NCI-H774 (cell line): ENCODE measurements at regions not wholly inside any gene's neighbourhood (a gene's known extent, or its start where the extent isn't known, plus 50 kb on each side); places are given as distances from the start of the nearest gene placed in this dataset.

Source experiments
- DNase-seq: peaks from one replicate; lab custom pipeline; 2025; lab: John Stamatoyannopoulos, UW

DNA sequence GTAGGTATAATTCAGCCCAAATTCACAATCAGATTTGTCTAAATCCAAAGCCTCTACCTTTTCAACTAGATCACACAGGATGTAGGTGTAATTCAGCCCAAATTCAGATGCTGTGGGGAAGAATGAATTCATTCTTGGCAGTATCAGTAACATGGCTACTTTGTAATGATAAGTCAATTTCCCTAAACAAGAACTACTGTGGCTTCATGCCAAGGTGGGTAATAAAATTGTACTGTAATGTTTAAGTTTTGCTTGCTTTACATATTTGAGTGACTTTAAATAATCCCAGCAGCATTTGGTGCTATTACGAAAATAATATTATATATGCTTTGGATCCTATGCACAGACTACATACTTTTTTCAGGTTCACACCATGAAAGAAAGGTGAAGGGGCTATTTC lies 239.1 kb downstream of the HDGFL1 start:
- no peak for DNase-seq

DNA sequence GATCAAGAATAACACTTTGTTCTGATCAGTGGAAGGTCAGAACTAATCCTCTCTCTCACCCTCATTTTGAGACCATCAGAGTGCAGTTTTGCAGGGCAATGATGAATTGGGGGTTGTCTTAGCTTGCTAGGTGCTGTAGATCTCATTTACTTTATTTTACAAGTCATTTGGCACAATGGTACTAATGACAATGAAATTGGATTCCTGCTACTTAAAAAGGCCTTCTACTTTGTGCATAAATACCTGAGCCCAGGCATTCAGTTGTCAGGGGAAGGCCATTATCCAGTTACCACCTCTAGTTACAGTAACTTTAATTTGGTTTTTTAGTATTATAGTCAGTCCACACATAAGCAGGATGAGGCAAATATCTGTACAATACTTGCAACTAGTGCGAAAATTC lies 240.0 kb downstream of the HDGFL1 start:
- no peak for DNase-seq

DNA sequence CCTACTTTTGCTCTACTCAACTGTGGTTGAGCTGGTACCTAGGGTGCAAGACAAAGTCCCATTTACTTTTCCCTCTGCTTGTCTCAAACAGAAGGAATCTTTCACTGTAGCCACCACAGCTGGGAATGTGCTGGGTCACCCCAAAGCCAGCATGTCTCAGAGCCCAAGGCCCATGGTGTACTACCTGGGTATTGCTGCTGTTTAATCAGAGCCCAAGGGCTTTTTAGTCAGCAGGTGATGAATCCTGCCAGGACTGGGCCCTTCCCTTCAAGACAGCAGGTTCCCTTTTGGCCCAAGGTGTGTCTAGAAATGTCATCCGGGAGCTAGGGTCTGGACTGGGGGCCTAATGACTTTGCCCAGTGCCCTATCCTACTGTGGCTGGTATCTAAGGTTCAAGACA lies 249.8 kb downstream of the HDGFL1 start:
- DNase-seq = no peak

DNA sequence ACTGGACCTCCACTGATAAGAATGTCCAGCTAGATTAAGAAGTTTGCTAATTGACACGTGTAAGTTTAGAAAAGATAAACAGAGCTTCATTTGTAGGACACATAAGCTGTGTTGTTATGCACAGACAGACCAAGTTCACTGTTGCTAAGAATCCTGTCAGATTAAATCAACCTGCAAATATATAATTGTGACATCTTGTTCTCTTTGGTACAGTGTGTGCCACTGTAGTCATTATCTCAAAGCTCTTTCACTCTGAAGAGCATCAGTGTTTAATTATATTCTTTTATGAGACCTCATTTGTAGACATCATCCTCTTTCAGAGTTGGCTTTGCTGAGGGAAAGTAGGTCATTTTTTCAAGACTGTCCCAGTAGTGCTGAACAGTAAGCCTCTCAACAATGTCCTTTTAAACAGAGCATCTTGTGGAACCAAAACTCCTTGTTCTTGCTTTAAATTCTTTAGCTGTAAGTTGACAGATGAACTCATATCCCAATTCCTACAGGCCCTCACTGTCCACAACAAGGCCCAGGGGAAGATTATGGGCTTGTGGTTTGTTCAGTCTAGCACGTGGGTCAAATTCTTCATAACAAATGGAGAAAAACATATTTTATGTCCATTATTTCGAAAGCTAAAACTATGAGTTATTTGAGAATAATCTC lies 252.4 kb downstream of the HDGFL1 start:
- no peak for DNase-seq

GRCh38 chr6:22825210-22825609 lies 255.8 kb downstream of the HDGFL1 start:
- no peak for DNase-seq

DNA sequence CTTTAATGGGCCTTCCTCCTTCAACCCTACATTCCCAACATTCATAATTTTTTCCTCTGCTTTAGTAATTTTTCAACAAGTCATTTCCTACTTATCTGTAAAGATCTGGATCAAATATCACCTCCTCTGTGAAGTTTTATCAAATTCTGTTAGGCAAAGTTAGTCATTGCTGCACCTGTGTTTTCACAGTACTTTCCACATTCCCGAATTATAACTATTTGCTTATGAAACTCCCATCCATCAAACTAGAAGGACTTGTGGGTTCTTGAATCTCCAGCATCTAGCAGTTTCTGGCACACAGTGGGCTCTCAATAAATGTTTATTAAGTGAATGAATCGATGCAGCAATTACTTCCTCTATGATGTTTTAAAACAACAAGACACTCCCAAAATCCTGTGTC lies 257.6 kb downstream of the HDGFL1 start:
- no peak for DNase-seq

DNA sequence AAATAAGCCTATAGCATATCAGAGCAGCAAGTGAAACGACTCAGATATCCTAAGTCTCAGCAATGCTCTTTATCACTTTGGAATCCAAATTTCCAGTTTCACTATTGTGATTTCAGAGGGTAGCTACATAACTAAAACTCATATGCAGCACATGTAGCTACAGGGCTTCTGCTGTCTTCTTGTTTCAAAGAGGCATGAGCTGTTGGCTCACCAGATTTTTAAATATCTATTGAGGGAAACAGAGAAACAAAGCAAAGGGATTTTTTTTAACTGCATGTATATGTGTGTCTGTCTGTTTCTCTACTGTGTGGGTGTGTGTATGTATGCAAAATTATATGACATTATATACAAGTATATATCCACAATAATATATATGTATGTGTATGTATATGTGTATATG lies 258.4 kb downstream of the HDGFL1 start:
- DNase-seq = no peak

DNA sequence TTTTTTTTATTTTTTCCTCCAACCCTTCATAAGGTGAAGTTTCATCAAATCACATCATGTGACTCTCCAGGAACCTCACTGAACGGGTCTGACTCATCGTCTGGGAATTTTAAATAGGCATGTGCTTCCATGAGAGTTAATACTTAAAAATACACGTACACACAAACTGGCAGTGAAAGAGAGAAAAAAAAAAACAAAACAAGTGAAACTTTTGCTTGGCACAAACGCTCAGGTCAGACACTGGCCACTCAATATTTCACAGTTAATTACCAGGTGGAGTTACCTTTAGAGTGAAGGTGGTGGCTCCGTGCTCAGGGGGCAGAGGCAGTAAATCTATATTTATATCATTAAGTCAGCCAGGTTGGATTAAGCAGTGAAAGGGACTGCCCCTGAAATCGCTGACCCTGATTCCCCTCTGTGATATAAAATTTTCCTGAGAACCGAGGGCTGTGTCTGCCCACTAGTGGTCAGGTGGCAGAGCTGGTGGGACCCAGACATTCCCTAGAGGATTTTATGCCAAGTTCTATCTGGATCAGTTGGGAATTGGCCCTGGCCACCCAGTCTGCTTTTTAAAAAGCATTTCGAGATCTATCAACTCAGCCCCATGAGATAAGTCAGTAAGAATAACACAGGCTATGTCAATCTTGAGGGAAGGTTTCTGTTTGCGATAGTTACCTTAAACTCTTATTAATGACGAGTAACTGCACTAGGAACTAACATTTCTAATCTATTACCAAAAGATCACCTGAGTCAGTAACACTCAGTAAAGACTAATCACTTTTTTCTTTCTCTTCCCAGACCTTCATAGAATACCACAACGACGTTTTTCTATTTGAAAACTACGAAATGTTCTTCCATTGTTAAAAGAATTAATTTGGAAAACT lies 259.1 kb downstream of the HDGFL1 start:
- peak; percentile 48 for DNase-seq

DNA sequence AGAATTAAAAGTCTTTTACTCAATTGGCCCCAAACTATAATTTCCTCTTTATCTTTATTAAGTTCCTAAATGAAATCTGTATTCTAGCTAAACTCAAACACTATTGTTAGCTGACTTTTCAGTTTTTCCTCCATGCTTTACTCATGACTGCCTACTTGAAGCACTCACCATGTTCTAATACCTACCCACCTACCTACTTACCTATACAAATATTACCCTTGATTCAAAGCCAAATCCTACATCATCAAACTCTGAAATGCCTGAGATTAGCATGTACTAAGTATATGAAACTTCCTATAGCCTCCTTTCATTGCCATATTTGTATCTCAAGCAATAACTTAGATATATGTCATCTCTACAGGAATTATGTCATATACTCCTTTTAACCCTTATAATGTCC lies 259.7 kb downstream of the HDGFL1 start:
- DNase-seq = no peak

DNA sequence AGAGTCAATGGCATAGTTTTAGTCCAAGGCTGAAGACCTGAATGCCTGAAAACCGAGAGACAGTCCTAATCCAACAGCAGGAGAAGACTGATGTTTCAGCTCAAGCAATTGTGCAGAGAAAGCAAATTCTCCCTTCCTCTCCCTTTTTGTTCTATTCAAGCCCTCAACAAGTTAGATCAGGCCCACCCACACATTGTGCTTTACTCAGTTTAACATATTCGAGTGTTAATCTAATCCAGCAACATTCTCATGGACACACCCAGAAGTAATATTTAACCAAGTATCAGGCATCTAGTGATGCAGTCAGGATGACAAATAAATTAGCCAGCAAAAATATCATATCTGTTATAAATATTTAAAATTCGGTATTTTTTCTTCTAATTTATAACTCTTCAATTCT lies 261.1 kb downstream of the HDGFL1 start:
- no peak for DNase-seq

DNA sequence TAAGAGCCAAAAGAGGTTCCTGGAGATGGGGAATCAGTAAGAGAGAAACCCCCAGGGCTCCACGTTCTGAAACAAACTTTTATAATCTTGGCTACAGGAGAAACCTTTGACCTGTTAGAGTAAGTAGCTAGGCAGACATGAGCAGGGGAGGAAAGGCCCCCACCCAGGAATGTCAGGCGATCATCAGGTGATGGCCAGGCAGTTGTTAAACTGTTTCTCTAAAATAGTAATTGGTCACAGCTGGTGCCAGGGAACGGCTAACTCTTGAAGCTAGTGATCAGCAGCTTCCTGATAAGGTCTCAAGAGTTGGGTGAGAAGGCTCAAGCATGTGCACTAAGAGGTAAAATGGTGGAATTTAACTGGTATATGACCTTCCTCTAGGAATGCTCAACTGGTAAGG lies 263.8 kb downstream of the HDGFL1 start:
- DNase-seq = no peak

- no peak for DNase-seq
Measured at GRCh38 chr6:22838345-22838744, 269.0 kb downstream of the HDGFL1 start.

DNA sequence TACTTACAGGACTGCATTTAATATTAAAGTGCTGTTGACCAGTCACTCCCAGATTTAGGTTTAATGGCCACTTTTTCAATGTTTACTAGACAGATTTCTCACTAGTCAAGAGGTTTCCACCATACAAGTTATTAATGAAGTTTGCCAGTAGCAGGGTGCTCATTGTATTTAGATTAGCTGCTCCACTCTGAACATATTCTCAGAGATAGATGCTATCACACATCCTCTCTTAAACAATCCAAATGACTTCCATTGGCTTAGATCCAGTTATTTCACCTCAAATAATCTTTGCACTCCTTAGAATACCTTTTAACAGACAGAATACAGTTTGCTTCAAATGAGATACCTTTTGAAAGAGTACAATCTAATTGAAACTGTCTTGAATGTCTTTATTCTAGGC lies 276.1 kb downstream of the HDGFL1 start:
- DNase-seq = no peak

- no peak for DNase-seq
Measured at GRCh38 chr6:22848121-22848520, 278.8 kb downstream of the HDGFL1 start.

- no peak for DNase-seq
Measured at GRCh38 chr6:22849921-22850320, 280.6 kb downstream of the HDGFL1 start.

GRCh38 chr6:22852101-22852500 lies 282.7 kb downstream of the HDGFL1 start:
- no peak for DNase-seq

DNA sequence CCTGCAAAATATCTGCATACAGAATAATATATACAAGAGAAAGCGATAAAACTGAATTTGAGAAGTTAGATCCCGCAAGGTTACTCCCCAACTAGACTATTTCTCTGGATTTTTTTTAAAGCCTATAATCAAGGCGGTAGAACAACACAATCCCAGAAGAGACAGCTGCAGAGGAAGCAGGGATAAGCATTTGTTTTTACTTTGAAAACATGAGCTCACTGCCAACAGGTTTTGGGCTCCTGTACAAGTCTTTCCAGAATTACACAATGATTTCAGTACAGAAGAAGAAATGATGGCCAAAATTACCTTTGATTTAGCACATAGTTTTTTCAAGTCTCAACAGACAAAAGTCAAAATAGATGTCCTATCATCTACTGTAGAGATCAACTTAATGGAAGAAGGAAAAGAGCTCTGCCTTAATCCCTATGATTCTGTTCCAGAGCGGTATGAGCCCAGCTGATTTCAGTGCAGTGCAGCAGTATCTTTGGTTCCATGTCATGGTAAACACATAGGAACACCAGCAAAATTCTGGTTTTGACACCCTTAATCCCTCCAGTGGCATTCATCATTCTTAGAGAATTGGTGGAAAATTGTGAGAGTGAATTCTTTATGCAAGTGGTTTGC lies 304.3 kb downstream of the HDGFL1 start:
- DNase-seq = no peak

DNA sequence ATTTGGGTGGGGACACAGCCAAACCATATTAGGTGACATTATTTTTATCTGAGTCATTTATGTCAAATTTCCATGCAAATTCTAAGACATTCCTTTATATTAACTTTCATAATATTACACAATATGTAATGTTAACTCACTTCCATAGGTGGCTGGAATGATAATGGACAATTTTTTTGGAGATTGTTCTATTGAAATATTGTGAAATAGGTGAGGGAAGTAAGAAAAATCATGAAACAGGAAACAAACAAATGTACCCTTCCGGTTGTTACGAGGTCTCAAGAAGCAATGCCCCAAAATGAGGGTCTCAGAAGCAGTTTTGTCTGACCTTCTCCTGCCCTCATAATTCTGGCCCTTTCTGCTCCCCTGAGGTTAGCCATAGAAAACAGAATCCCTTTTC lies 306.5 kb downstream of the HDGFL1 start:
- no peak for DNase-seq

DNA sequence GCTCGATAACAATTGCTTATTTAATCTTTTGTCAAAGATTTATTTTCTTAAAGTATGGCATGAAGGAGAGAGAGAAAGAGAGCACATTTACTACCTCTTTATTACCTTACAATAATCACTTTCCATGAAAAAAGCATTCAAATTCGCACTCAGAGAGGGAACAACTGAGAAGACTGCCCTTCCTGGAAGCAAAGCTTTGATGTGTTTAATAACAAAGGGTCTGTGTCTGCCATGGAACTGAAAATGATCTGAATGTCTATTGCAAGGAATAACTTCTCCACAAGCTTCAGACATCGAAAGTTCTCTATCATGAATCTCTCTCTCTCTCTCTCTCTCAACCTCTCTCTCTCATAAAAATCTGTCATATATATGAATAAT lies 308.9 kb downstream of the HDGFL1 start:
- DNase-seq = no peak

DNA sequence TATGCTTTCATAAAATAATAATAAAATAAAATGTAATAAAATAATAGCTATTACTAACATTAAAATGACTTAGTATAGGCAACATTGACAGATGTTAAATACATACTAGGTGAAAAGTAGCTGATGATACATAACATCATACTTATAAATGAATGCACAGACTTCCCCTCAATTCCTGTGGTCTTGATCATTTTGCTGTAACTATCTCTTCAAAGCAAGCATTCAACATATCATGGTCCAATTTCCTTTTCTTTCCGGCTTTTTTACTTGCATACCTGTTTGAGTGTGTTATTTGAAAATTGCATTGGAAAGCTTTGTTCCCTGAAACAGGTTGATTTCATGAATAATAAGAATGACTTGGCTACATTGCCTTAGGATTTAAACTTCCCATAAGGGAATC lies 309.3 kb downstream of the HDGFL1 start:
- DNase-seq = no peak

DNA sequence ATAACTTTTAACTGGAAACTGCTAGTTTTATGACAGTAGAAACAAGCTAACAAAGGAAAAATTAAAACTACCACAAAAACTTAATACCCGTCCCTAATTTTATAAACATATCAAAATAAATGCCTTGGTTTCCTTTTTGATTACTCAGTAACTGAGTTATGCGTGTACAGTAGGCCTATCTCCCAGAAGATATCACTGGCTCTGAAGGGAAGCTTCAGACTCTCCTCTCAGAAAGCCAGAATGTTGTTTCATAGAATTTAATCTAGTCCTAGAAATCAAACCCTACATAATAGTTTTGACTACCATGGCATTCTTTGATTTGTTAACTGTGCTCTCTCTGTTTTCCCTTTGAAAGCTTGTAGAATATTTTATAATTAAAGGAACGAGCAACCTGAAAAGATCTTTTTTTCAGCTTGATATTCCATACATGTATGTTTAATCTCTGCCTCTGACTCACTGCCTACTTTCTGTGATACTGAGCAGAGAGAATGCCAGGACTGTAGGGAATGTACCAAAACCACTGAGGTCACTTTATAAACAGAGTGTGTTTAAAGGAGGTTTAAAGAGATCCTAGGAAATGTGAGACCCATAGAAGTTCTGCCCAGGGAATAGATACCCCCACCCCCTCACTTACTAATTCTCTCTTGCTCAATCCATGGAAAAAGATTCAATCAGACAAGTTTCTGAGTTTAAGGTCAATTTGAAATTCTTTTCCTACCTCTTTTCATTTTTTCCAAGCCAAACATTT lies 311.5 kb downstream of the HDGFL1 start:
- DNase-seq = no peak

DNA sequence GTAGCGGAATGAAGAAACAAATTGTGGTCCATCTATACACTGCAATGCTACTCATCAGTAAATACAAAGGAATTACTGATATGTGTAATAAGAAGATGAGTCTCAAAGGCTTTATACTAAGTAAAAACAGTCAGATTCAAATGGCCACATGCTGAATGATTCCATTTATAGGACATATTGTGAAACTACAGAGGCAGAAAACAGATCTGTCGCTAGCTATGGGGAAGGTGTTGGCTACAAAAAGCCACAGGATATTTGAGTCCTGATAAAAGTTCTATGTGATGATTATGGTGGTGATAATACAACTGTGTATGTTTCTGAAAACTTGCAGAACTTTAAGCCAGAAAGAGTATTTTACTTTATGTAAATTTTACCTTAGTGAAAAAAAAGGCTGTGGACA lies 313.2 kb downstream of the HDGFL1 start:
- DNase-seq = no peak
